OCI-LY7 (cell line): ENCODE measurements at regions not wholly inside any gene's neighbourhood (a gene's known extent, or its start where the extent isn't known, plus 50 kb on each side); places are given as distances from the start of the nearest gene placed in this dataset.

ENCODE experiments used
- EZH2phosphoT487 ChIP-seq: fragments of 200-600 bp; sonication (generic); IDR thresholded peaks from 2 replicates; pipeline ENCODE4 v1.6.1; 2018; ENCODE audit warnings: low read depth, borderline replicate concordance, mild to moderate bottlenecking, mixed run types, antibody characterized with exemption, low read length, moderate library complexity, mixed read lengths
- TF ChIP-seq, protein P1 (sequence below): fragments of 200-600 bp; sonication (generic); conservative IDR thresholded peaks from 2 replicates; pipeline ENCODE4 v1.5.1; 2014; ENCODE audit warnings: mild to moderate bottlenecking, antibody characterized with exemption, low read length, moderate library complexity, mixed read lengths

- no peak for TF ChIP-seq EZH2phosphoT487
- TF ChIP-seq, protein P1, sequence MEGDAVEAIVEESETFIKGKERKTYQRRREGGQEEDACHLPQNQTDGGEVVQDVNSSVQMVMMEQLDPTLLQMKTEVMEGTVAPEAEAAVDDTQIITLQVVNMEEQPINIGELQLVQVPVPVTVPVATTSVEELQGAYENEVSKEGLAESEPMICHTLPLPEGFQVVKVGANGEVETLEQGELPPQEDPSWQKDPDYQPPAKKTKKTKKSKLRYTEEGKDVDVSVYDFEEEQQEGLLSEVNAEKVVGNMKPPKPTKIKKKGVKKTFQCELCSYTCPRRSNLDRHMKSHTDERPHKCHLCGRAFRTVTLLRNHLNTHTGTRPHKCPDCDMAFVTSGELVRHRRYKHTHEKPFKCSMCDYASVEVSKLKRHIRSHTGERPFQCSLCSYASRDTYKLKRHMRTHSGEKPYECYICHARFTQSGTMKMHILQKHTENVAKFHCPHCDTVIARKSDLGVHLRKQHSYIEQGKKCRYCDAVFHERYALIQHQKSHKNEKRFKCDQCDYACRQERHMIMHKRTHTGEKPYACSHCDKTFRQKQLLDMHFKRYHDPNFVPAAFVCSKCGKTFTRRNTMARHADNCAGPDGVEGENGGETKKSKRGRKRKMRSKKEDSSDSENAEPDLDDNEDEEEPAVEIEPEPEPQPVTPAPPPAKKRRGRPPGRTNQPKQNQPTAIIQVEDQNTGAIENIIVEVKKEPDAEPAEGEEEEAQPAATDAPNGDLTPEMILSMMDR: no peak
Observed at GRCh38 chr4:187562345-187562744, 433.2 kb upstream of the ZFP42 start.
